Thymus (tissue), 11 donors: ENCODE measurements at regions not wholly inside any gene's neighbourhood (a gene's known extent, or its start where the extent isn't known, plus 50 kb on each side); places are given as distances from the start of the nearest gene placed in this dataset.

ENCODE experiments used
- DNase-seq, 9 donors: peaks; one replicate each; pipeline ENCODE4 v3.0.0-alpha.2; 2013; ENCODE audit warnings: low spot score in 9 of 9, low read depth in 6 of 9, missing footprints in 1 of 9
- H3K27ac ChIP-seq, 2 donors: one replicate each; pipeline ENCODE4 v1.5.1; 2013; ENCODE audit warnings: control low read depth in 1 of 2, low read depth in 1 of 2, low read length in 1 of 2, mild to moderate bottlenecking in 1 of 2, moderate library complexity in 1 of 2
- H3K27me3 ChIP-seq, 2 donors: one replicate each; pipeline ENCODE4 v1.5.1; 2013; ENCODE audit warnings: low read length in 1 of 2; ENCODE audit not compliant: control insufficient read depth in 2 of 2, insufficient read depth in 1 of 2
- H3K36me3 ChIP-seq, 2 donors: one replicate each; pipeline ENCODE4 v1.5.1; 2013; ENCODE audit warnings: low read length in 1 of 2, mild to moderate bottlenecking in 1 of 2, moderate library complexity in 1 of 2; ENCODE audit not compliant: control insufficient read depth in 2 of 2, insufficient read depth in 2 of 2
- H3K4me1 ChIP-seq, 2 donors: one replicate each; pipeline ENCODE4 v1.5.1; 2013; ENCODE audit warnings: low read length in 2 of 2; ENCODE audit not compliant: control insufficient read depth in 2 of 2, insufficient read depth in 2 of 2
- H3K4me3 ChIP-seq, 2 donors: one replicate each; pipeline ENCODE4 v1.5.1; 2013; ENCODE audit warnings: low read length in 2 of 2, control low read depth in 1 of 2, mild to moderate bottlenecking in 1 of 2
- H3K9me3 ChIP-seq, 2 donors: one replicate each; pipeline ENCODE4 v1.5.1; 2013; ENCODE audit warnings: low read length in 1 of 2, mild to moderate bottlenecking in 1 of 2; ENCODE audit not compliant: control insufficient read depth in 2 of 2, insufficient read depth in 1 of 2
- WGBS: extraction: QIAGEN DNeasy Blood & Tissue Kit; methylation state at CpG from one replicate; pipeline ENCODE4 v1.1.7; 2013; 5-methylcytosine and 5-hydroxymethylcytosine counted together
- donor health status: healthy.

- no peak overlapping the region for H3K27ac ChIP-seq
- DNase-seq, result no peak
- no peaks in the 10 kb centered on the region for H3K36me3 ChIP-seq
- WGBS, result 97% methylated on average over 3 of the region's 3 CpGs
- H3K4me1 ChIP-seq, result peaks cover 18 to 19% of the 10 kb centered on the region in 2 donors
- H3K9me3 ChIP-seq, result no peaks in the 10 kb centered on the region
- H3K27me3 ChIP-seq, result no peaks in the 10 kb centered on the region
- H3K4me3 ChIP-seq, result no peak overlapping the region
These were observed 49.7 kb downstream of the SIPA1L2 start for GRCh38 chr1:232579958-232580941.

- Histone ChIP-seq H3K27me3 (no peaks in the 10 kb centered on the region), H3K4me1 (peaks cover 18 to 19% of the 10 kb centered on the region in 2 donors), H3K4me3 (no peak overlapping the region), H3K27ac (peak overlapping the region in 1 of 2 donors; percentile 76), H3K36me3 (no peaks in the 10 kb centered on the region), H3K9me3 (no peaks in the 10 kb centered on the region)
- DNase-seq, result no peak
- 73% methylated on average over 1 of the region's 1 CpG for WGBS
These were observed 50.5 kb downstream of the SIPA1L2 start for GRCh38 chr1:232579466-232579865.

GRCh38 chr1:232578651-232579195 lies 51.2 kb downstream of the SIPA1L2 start:
- DNase-seq, result peak; percentile 11 to 76 (median 43)
- H3K4me3 ChIP-seq, result no peak overlapping the region
- H3K36me3 ChIP-seq, result no peaks in the 10 kb centered on the region
- peaks cover 18 to 19% of the 10 kb centered on the region in 2 donors for H3K4me1 ChIP-seq
- peak overlapping the region; percentile 76 to 93 for H3K27ac ChIP-seq
- H3K27me3 ChIP-seq, result no peaks in the 10 kb centered on the region
- WGBS, result 13% methylated on average over 3 of the region's 3 CpGs
- no peaks in the 10 kb centered on the region for H3K9me3 ChIP-seq

GRCh38 chr1:232577772-232578171 lies 52.2 kb downstream of the SIPA1L2 start:
- H3K9me3 ChIP-seq, result no peaks in the 10 kb centered on the region
- H3K4me1 ChIP-seq, result peaks cover 18 to 19% of the 10 kb centered on the region in 2 donors
- no peak overlapping the region for H3K4me3 ChIP-seq
- H3K36me3 ChIP-seq, result no peaks in the 10 kb centered on the region
- peak in 1 of 9 donors; percentile 50 for DNase-seq
- H3K27ac ChIP-seq, result peak overlapping the region in 1 of 2 donors; percentile 11
- no peaks in the 10 kb centered on the region for H3K27me3 ChIP-seq
- 84% methylated on average over 2 of the region's 2 CpGs for WGBS

GRCh38 chr1:232576537-232576936 lies 53.4 kb downstream of the SIPA1L2 start:
- H3K36me3 ChIP-seq, result no peaks in the 10 kb centered on the region
- 84% methylated on average over 8 of the region's 8 CpGs for WGBS
- no peak overlapping the region for H3K27ac ChIP-seq
- no peak for DNase-seq
- H3K4me1 ChIP-seq, result peaks cover 18 to 19% of the 10 kb centered on the region in 2 donors
- no peaks in the 10 kb centered on the region for H3K27me3 ChIP-seq
- no peak overlapping the region for H3K4me3 ChIP-seq
- H3K9me3 ChIP-seq, result no peaks in the 10 kb centered on the region

GRCh38 chr1:232575763-232576040 lies 54.2 kb downstream of the SIPA1L2 start:
- H3K4me1 ChIP-seq, result peaks cover 18 to 19% of the 10 kb centered on the region in 2 donors
- no peak overlapping the region for H3K4me3 ChIP-seq
- H3K9me3 ChIP-seq, result no peaks in the 10 kb centered on the region
- H3K27ac ChIP-seq, result no peak overlapping the region
- H3K36me3 ChIP-seq, result no peaks in the 10 kb centered on the region
- no peaks in the 10 kb centered on the region for H3K27me3 ChIP-seq
- 86% methylated on average over 5 of the region's 5 CpGs for WGBS
- DNase-seq, result no peak

- WGBS, result 92% methylated on average over 12 of the region's 12 CpGs
- Histone ChIP-seq H3K36me3 (no peaks in the 10 kb centered on the region), H3K27ac (no peak overlapping the region), H3K4me3 (no peak overlapping the region), H3K9me3 (no peaks in the 10 kb centered on the region), H3K27me3 (no peaks in the 10 kb centered on the region), H3K4me1 (peaks cover 18 to 19% of the 10 kb centered on the region in 2 donors)
- DNase-seq, result no peak
These were observed 54.8 kb downstream of the SIPA1L2 start for GRCh38 chr1:232574889-232575762.

GRCh38 chr1:232574077-232574476 lies 55.9 kb downstream of the SIPA1L2 start:
- 97% methylated on average over 3 of the region's 3 CpGs for WGBS
- Histone ChIP-seq H3K9me3 (no peaks in the 10 kb centered on the region), H3K27me3 (no peaks in the 10 kb centered on the region), H3K4me3 (no peak overlapping the region), H3K27ac (no peak overlapping the region), H3K36me3 (no peaks in the 10 kb centered on the region), H3K4me1 (peaks cover 10 to 13% of the 10 kb centered on the region in 2 donors)
- no peak for DNase-seq

GRCh38 chr1:232571523-232571922 lies 58.4 kb downstream of the SIPA1L2 start:
- Histone ChIP-seq H3K27ac (no peak overlapping the region), H3K9me3 (no peaks in the 10 kb centered on the region), H3K27me3 (no peaks in the 10 kb centered on the region), H3K4me1 (no peaks in the 10 kb centered on the region), H3K4me3 (no peak overlapping the region), H3K36me3 (no peaks in the 10 kb centered on the region)
- 94% methylated on average over 5 of the region's 5 CpGs for WGBS
- DNase-seq, result no peak
